GM08714 (cell line): ENCODE measurements at regions not wholly inside any gene's neighbourhood (a gene's known extent, or its start where the extent isn't known, plus 50 kb on each side); places are given as distances from the start of the nearest gene placed in this dataset.

Experiments
- H3K4me3 ChIP-seq: fragments of 200-500 bp; sonication (Bioruptor generic); 2 replicates; pipeline ENCODE4 v1.5.1; 2014; ENCODE audit warnings: mild to moderate bottlenecking, low read length, inconsistent platforms
- ZNF274 ChIP-seq: IDR thresholded peaks from 2 replicates; pipeline ENCODE4 v1.6.1; 2012; ENCODE audit warnings: mild to moderate bottlenecking, low read depth, low read length

DNA sequence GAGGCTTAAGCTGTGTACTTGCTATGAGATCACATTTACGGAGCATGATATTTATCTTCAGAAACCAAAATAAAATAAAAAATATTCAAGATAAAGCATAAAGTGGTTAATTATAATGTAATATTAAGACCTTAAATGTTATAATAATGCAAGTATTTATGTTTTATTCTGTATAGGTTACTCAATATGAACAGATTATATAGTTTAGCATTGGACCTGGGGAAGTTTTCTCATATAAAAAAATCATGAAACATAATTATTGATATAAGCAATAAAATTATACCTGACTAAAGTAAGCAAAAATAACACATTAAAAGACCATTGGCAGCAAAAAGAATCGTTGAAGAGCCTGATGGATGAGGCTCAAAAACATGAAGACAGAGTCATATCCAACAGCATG lies 516.2 kb downstream of the SLC16A7 start:
- TF ChIP-seq ZNF274: no peak
- H3K4me3 ChIP-seq: no peak overlapping the region

DNA sequence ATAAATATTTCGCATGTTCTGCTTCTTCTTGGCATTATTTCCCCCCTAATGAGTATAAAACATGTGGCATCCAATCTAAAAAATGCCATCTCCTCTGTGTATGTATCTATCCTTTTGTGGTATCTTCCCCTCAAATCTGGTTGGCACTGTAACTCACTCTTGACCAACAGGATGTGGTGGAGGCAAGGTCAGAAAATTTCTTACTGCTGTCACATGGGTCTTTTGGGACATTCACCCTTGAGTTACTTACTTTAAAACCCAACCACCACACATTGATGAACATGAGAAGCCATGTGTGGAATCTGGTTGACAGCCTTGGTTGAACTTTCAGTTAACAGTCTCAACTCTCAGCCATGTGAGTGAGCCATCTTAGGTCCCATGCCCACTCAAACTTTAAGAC lies 516.9 kb downstream of the SLC16A7 start:
- TF ChIP-seq ZNF274: no peak
- no peak overlapping the region for H3K4me3 ChIP-seq

DNA sequence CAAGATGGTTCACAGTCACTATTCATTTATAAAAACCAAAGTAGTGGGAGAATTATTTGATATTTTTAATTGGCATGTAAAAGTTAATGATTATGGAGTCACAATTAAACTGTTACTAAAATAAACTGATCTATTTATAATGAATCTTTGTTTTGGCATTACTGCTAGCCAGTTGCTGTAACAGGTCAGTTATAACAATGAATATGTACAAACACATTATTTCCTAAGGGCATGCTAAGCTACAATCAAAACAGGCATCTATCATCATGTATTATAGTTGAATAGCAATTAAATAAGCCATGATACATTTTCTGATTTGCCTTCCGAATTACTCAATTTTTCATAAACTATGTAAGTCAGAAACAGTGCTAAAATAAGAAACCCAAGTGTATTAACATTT lies 518.3 kb downstream of the SLC16A7 start:
- no peak overlapping the region for H3K4me3 ChIP-seq
- TF ChIP-seq ZNF274: no peak

DNA sequence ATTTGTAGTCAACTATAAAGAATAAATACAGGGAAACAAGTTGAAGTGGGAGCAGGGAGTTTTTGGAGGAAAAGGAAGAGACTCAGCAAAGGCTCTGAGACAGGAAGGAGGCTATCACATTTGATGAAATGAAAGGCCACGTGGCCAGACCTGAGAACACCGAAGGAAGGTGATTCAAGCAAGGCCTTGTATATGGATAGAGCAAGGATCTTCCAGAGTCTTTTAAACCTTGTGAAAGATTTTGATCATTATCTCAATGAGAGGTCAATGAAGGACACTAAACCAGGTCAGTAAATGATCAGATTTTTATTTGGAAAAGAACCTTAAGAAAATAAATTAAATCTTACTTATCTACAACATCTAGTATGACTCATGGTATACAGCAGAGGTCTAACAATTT lies 523.5 kb downstream of the SLC16A7 start:
- H3K4me3 ChIP-seq: no peak overlapping the region
- no peak for TF ChIP-seq ZNF274

DNA sequence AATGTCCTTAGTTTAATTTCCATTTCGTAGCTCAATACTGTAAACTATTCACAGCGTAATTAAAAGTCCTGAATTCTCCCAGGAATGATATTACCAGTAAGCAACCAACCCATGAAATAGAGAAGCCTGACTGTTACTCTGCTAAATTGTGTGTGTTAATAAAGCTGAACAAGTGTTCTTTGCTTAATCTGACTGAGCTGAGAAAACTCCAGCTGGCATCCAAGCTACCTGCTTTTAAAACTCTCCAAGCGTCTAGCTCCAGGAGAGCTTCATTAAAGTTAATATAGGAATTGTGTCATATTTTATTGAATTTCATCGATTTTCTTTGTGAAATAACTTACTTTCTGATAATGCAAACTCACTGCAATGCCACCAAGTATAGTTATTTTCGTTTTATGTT lies 524.4 kb downstream of the SLC16A7 start:
- H3K4me3 ChIP-seq: no peak overlapping the region
- no peak for TF ChIP-seq ZNF274

DNA sequence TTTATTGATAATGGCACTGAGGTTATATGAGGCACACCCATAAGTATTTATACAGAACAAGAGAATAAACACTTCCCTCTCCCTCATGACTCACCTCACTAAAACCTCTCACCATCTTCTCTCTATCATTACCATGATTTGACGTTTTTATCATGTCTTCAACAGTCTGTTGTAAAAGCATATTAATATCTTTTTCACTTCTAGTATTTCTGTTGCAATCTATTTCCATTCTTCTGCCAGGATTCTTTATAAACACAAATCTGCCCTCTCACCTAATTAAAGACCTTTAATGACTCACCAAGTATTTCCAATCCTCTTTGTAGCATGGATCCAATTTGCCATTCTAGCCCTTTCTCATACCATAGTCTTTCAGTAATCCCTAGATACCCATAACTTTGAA lies 527.7 kb downstream of the SLC16A7 start:
- no peak overlapping the region for H3K4me3 ChIP-seq
- no peak for TF ChIP-seq ZNF274

DNA sequence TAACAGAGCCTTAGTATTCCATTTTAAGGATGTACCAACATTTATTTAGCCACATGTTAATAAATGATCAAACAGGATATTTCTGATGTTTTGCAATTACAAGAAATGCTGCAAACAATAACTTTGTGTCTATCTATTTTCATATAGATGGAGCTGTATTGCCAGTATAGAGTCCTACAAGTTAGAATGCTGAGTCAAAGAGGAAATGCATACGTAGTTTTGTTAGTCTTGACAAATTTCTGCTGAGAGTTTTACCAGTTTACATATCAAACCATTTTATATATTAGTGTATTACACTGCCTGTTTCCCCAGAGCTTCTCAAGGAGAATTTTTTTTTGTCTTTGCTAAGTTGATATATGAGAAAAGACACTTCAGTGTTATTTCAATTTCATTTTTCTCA lies 541.7 kb downstream of the SLC16A7 start:
- no peak overlapping the region for H3K4me3 ChIP-seq
- TF ChIP-seq ZNF274: no peak

DNA sequence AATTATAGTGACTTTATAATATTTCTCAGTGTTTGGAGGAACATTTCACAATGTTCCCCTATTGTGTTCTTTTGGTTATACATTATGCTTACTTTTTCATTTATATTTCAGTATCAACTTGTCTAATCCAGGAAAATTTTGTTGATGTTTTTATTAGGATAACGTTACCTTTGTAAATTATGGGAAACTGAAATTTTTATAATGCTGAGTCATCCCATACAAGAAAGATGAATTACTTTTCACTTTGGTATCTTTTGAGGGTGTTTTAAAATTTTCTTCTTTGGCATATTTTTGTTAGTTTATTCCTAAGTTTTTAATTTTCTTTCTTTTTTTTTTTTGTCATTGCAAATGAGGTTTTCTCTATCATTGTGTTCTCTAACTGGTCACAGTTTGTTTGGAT lies 542.7 kb downstream of the SLC16A7 start:
- no peak overlapping the region for H3K4me3 ChIP-seq
- TF ChIP-seq ZNF274: no peak

DNA sequence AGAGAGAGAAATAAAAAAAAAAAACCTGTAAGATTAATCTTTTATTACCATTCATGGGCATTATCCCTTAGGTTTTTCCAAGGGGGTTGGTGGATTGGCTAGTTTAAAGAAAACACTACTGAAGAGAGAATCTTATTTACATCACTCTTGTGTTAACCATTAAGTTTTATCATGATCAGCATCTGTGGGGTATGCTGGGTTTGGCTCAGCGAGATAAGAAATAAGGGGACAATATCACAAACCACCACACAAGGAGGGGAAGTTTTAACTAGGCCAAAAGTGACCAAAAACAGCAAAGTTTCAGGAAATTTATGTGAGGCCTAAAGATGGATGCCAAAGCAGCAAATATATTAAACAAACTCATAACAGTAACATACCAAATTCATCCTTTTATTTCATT lies 548.6 kb downstream of the SLC16A7 start:
- TF ChIP-seq ZNF274: no peak
- no peak overlapping the region for H3K4me3 ChIP-seq

DNA sequence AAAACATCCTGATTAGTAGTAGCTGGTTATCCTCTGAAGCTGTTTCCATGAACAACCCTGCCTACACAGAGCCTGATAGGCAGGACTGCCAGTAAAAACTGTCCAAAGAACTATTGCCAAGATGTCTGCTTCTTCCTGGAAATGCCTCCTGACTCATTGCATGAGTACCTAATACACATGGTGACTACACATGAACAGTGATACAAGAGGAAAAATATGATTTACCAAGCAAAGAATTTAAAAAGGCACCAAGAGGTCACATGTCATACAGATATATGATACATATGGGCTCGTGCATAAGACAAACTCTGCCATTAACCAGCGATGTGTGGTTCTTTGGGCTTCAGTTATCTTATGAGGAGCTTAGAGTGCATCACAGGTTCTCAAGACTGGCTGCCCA lies 552.3 kb downstream of the SLC16A7 start:
- no peak overlapping the region for H3K4me3 ChIP-seq
- no peak for TF ChIP-seq ZNF274

DNA sequence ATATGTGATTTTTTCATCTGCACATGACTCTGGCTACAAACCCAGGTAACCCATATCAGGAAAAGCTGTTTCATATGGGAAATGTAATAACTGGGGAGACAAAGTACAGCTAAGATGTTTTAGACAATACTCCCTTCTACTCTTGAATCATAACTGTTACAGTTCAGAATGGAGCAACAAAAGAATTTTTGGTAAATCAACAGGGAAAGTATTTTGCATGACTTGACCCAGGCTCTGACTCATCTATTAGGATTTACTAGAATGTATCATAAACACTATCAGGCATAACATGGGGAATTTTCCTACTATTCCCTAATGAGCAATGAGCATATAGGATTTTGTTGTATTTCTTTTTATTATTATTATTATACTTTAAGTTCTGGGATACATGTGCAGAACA lies 553.0 kb downstream of the SLC16A7 start:
- no peak overlapping the region for H3K4me3 ChIP-seq

DNA sequence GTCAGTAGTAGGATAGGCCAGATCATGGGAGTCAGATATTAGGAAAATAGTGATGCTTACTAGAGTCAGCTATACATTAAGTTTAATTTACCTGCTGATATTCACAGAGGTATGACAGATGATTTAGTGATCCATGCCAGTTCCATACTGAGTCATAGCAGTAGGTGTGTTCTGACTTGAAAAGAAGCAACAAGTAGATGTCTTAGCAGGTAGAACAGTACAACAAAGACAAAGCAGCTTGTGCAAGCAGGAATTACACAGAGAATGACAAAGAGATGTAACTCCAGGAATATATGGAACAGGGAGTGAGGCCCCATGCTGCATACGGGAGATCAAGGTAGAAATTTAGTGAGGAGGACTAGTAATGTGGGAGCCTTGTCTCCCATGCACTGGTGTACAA lies 556.9 kb downstream of the SLC16A7 start:
- no peak for TF ChIP-seq ZNF274
- H3K4me3 ChIP-seq: no peak overlapping the region

More for the DNA sequence above, 553.0 kb downstream of the SLC16A7 start:
- TF ChIP-seq ZNF274: no peak

DNA sequence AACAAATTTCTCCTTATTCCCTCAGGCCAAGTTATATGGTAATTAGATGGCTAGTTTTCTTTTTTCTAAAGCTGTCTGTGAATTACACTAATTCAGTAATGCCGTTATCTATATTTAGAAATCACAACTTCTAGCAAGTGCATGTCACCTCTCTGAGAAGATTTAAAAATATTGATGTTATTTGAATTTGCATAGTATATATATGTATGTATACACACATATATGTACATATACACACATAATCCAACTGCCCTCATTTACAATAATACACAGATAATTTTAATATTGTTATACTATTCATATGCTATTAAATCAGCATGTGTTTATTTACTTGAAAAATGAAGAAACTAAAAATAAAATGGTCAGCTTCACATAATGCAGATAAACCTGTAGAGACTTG lies 563.9 kb downstream of the SLC16A7 start:
- no peak overlapping the region for H3K4me3 ChIP-seq
- no peak for TF ChIP-seq ZNF274

DNA sequence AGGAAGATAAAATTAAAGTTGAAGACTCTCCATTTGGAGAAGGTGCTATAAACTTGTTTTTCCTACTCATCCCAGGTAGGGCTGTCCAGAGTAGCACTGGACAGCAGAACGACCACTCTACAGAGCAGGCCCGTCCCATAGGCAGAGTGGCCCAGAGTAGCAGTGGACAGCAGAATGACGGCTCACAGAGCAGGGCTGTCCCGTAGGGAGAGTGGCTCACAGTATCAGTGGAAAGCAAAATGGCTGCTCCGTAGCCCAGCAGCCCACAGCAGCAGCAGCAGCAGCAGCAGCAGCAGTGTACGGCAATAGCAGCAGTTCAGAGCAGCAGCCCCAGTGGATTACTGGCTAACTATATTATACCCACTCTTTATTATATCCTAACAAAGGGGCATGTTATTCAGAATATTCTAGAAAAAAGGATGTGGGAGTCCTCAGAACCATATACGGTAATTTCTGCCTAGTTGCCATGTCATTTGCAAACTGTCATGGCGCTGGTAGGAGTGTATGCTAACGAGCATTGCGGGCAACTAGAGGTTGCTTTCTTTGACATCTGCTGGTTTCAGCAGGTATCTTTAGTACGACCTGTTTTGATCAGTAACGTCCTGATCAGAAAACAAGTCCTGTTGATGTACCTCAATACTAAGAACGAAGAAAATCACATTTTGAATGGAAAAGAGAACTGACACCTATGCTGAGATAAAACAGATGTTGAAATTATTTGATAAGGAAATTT lies 567.3 kb downstream of the SLC16A7 start:
- TF ChIP-seq ZNF274: no peak
- no peak overlapping the region for H3K4me3 ChIP-seq

DNA sequence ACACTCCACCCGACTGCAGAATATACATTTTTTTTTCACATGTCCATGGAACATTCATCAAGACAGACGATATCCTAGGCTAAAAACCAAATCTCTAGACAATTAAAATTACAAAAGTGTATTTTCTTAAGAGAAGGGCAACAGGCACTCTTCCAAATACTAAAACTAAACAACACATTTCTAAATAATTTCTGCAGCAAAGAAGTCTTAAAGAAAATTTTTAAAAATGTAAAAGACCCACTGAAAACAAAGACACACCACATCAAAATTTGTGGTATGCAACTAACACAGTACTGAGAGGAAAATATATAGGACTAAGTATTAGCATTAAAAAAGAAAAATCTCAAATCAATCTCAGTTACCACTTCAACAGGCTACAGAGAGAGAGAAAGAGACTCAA lies 570.0 kb downstream of the SLC16A7 start:
- TF ChIP-seq ZNF274: no peak
- H3K4me3 ChIP-seq: no peak overlapping the region

DNA sequence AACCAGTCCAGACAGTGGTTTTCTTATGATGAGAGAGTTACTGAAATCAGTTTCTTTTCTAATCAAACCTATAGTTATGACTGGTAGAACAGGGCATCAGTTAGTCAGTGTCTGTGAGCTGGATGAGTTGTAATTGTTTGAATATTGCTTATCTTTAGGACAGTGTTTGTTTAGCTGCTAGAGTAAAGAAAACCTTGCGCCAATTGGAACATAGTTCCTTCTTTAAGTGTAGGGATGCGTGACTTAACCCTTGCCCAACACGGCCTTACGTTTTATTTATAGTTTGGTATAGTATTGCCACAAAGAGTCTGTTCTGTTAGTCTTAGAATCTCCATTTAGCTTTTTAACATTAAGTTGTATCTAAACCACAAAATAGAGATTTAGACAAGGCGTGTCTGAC lies 572.6 kb downstream of the SLC16A7 start:
- H3K4me3 ChIP-seq: no peak overlapping the region
- no peak for TF ChIP-seq ZNF274
